H1 (cell line): ENCODE measurements at regions not wholly inside any gene's neighbourhood (a gene's known extent, or its start where the extent isn't known, plus 50 kb on each side); places are given as distances from the start of the nearest gene placed in this dataset.

ENCODE experiments used
- CTCF ChIA-PET: fragments of 300-600 bp; sonication (Branson Sonifier 250); formaldehyde crosslinking; loops from one replicate; lab custom pipeline; 2021; ENCODE audit not compliant: partially characterized antibody; lab: Charles Lee
- POLR2A ChIA-PET: fragments of 300-600 bp; sonication (Branson Sonifier 250); formaldehyde crosslinking; loops from one replicate; lab custom pipeline; 2021; ENCODE audit warnings: inconsistent platforms; ENCODE audit not compliant: partially characterized antibody; lab: Charles Lee
- DNase-seq, 2 experiments: peaks; one replicate each; pipeline versions ENCODE4 v3.0.0 to v3.0.0-alpha.2; 2010 to 2022; ENCODE audit warnings: low spot score in 2 of 2, low read depth in 1 of 2, mixed read lengths in 1 of 2
- FAIRE-seq: peaks from 2 replicates; lab custom pipeline; 2011; peaks lifted over from hg19 to GRCh38; lab: Jason Lieb, UNC
- H2AFZ ChIP-seq: 2 replicates; pipeline ENCODE4 v1.8.1; 2012; ENCODE audit warnings: low read length, inconsistent platforms
- H2AK5ac ChIP-seq: 2 replicates; pipeline ENCODE4 v1.6.1; 2013; ENCODE audit warnings: low read depth, low read length
- H2BK120ac ChIP-seq: replicated peaks from 2 replicates; pipeline ENCODE3; 2013; ENCODE audit warnings: low read depth, low read length, inconsistent platforms
- H2BK12ac ChIP-seq: 2 replicates; pipeline ENCODE4 v1.6.1; 2013; ENCODE audit warnings: low read depth, low read length
- H2BK15ac ChIP-seq: 2 replicates; pipeline ENCODE4 v1.6.1; 2013; ENCODE audit warnings: low read length
- H2BK20ac ChIP-seq: 2 replicates; pipeline ENCODE4 v1.6.1; 2013; ENCODE audit warnings: low read length
- H2BK5ac ChIP-seq: 2 replicates; pipeline ENCODE4 v1.6.1; 2013; ENCODE audit warnings: low read depth, low read length
- H3K14ac ChIP-seq: 2 replicates; pipeline ENCODE4 v1.6.1; 2013; ENCODE audit warnings: inconsistent platforms; ENCODE audit not compliant: insufficient read length
- H3K18ac ChIP-seq: 2 replicates; pipeline ENCODE4 v1.6.1; 2013; ENCODE audit warnings: low read length; ENCODE audit errors: extremely low read depth
- H3K23ac ChIP-seq: 2 replicates; pipeline ENCODE4 v1.6.1; 2013; ENCODE audit warnings: inconsistent platforms; ENCODE audit not compliant: insufficient read length
- H3K23me2 ChIP-seq: 2 replicates; pipeline ENCODE4 v1.6.1; 2013; ENCODE audit warnings: low read depth, low read length
- H3K27ac ChIP-seq: 2 replicates; pipeline ENCODE4 v1.6.1; 2011; ENCODE audit warnings: low read depth, low read length, inconsistent platforms
- H3K27me3 ChIP-seq, 4 experiments: replicated peaks in 1 of 4; 1 replicate in 1 of 4; 2 replicates in 3 of 4; pipeline versions ENCODE4 v1.6.1 to v1.8.1; 2011 to 2013; ENCODE audit warnings: low read length in 3 of 4, mild to moderate bottlenecking in 3 of 4, inconsistent platforms in 2 of 4, mixed read lengths in 2 of 4, moderate library complexity in 1 of 4; ENCODE audit not compliant: control insufficient read depth in 3 of 4, insufficient read depth in 3 of 4; ENCODE audit errors: extremely low read depth in 1 of 4
- H3K36me3 ChIP-seq, 4 experiments: 2 replicates each; pipeline versions ENCODE4 v1.6.1 to v1.8.1; 2011 to 2013; ENCODE audit warnings: mild to moderate bottlenecking in 4 of 4, low read length in 3 of 4, moderate library complexity in 2 of 4, control low read depth in 1 of 4, inconsistent platforms in 1 of 4; ENCODE audit not compliant: insufficient read depth in 4 of 4, control insufficient read depth in 2 of 4
- H3K4ac ChIP-seq: replicated peaks from 2 replicates; pipeline ENCODE3; 2013; ENCODE audit warnings: low read length, low read depth, mixed read lengths, inconsistent platforms; ENCODE audit not compliant: insufficient read length
- H3K4me1 ChIP-seq, 4 experiments: replicated peaks in 1 of 4; 1 replicate in 1 of 4; 2 replicates in 3 of 4; pipeline versions ENCODE4 v1.6.1 to v1.8.1; 2011 to 2013; ENCODE audit warnings: low read length in 3 of 4, inconsistent platforms in 2 of 4, mixed read lengths in 1 of 4; ENCODE audit not compliant: insufficient read depth in 4 of 4, control insufficient read depth in 3 of 4
- H3K4me2 ChIP-seq, 2 experiments: 2 replicates each; pipeline versions ENCODE4 v1.6.1 to v1.8.1; 2011 to 2013; ENCODE audit warnings: low read depth in 2 of 2, low read length in 2 of 2, control low read depth in 1 of 2, inconsistent platforms in 1 of 2, mild to moderate bottlenecking in 1 of 2; ENCODE audit not compliant: insufficient read depth in 1 of 2
- H3K4me3 ChIP-seq, 4 experiments: fragments of 200-600, 300-600 bp in 1 of 4; sonication (generic), shearing (Covaris generic), sonication (Bioruptor Twin) in 1 of 4; 2 replicates each; pipeline versions ENCODE4 v1.5.1 to v1.8.1; 2011 to 2016; ENCODE audit warnings: low read length in 4 of 4, low read depth in 3 of 4, control low read depth in 2 of 4, inconsistent platforms in 2 of 4, mild to moderate bottlenecking in 2 of 4, mixed read lengths in 1 of 4, moderate library complexity in 1 of 4; ENCODE audit not compliant: insufficient read depth in 2 of 4; ENCODE audit errors: extremely low read depth in 1 of 4
- H3K56ac ChIP-seq: replicated peaks from 2 replicates; pipeline ENCODE3; 2013; ENCODE audit warnings: low read depth, mild to moderate bottlenecking, mixed read lengths, low read length, inconsistent platforms; ENCODE audit not compliant: insufficient read length
- H3K79me1 ChIP-seq: 2 replicates; pipeline ENCODE4 v1.6.1; 2013; ENCODE audit warnings: low read depth, low read length, control low read depth
- H3K79me2 ChIP-seq, 2 experiments: 2 replicates each; pipeline versions ENCODE4 v1.6.1 to v1.8.1; 2012 to 2013; ENCODE audit warnings: low read length in 2 of 2, mild to moderate bottlenecking in 2 of 2, inconsistent platforms in 1 of 2; ENCODE audit not compliant: insufficient read depth in 2 of 2, control insufficient read depth in 1 of 2
- H3K9ac ChIP-seq, 4 experiments: replicated peaks in 1 of 4; 1 replicate in 1 of 4; 2 replicates in 3 of 4; pipeline versions ENCODE4 v1.6.1 to v1.8.1; 2011 to 2013; ENCODE audit warnings: low read depth in 3 of 4, low read length in 3 of 4, control low read depth in 2 of 4, mild to moderate bottlenecking in 2 of 4, moderate library complexity in 2 of 4, inconsistent platforms in 1 of 4; ENCODE audit errors: extremely low read depth in 1 of 4
- H3K9me3 ChIP-seq, 2 experiments: 2 replicates each; pipeline versions ENCODE4 v1.6.1 to v1.8.1; 2012 to 2013; ENCODE audit warnings: mild to moderate bottlenecking in 2 of 2, moderate library complexity in 2 of 2, control low read depth in 1 of 2, inconsistent platforms in 1 of 2, low read depth in 1 of 2, low read length in 1 of 2, mixed read lengths in 1 of 2; ENCODE audit not compliant: insufficient read depth in 2 of 2
- H4K20me1 ChIP-seq, 2 experiments: replicated peaks in 1 of 2; 2 replicates each; pipeline versions ENCODE3 to v1.8.1; 2011 to 2013; ENCODE audit warnings: inconsistent platforms in 2 of 2, low read length in 2 of 2, mild to moderate bottlenecking in 1 of 2; ENCODE audit not compliant: insufficient read depth in 2 of 2, control insufficient read depth in 1 of 2
- H4K5ac ChIP-seq: 2 replicates; pipeline ENCODE4 v1.6.1; 2013; ENCODE audit warnings: low read length, low read depth, mixed read lengths, inconsistent platforms; ENCODE audit not compliant: insufficient read length
- H4K8ac ChIP-seq: 2 replicates; pipeline ENCODE4 v1.8.0; 2013; ENCODE audit warnings: mild to moderate bottlenecking, moderate library complexity, low read length, inconsistent platforms; ENCODE audit not compliant: insufficient read depth; ENCODE audit errors: extremely low read depth
- H4K91ac ChIP-seq: replicated peaks from 2 replicates; pipeline ENCODE3; 2013; ENCODE audit warnings: low read length, mixed read lengths, inconsistent platforms; ENCODE audit not compliant: insufficient read length
- ATF3 ChIP-seq: IDR thresholded peaks from 2 replicates; pipeline ENCODE4 v1.6.1; 2011; ENCODE audit warnings: low read depth, mild to moderate bottlenecking, low read length; ENCODE audit not compliant: insufficient read depth
- EGR1 ChIP-seq: IDR thresholded peaks from 2 replicates; pipeline ENCODE4 v1.6.1; 2011; ENCODE audit warnings: low read depth, low read length, borderline replicate concordance
- HDAC6 ChIP-seq: IDR thresholded peaks from one replicate; pipeline ENCODE4 v1.7.1; 2012; ENCODE audit warnings: low read depth, mild to moderate bottlenecking, inconsistent platforms, low read length, moderate library complexity
- POLR2AphosphoS5 ChIP-seq: IDR thresholded peaks from 2 replicates; pipeline ENCODE4 v1.6.1; 2011; ENCODE audit warnings: low read depth, low read length
- RBBP5 ChIP-seq: IDR thresholded peaks from 2 replicates; pipeline ENCODE4 v1.7.1; 2012; ENCODE audit warnings: low read depth, mild to moderate bottlenecking, inconsistent platforms, low read length, moderate library complexity, borderline replicate concordance
- RFX5 ChIP-seq: IDR thresholded peaks from 2 replicates; pipeline ENCODE4 v1.6.1; 2011; ENCODE audit warnings: low read depth, low read length, improper control_type of control experiment, borderline replicate concordance
- SIN3A ChIP-seq, 2 experiments: IDR thresholded peaks in 1 of 2; conservative IDR thresholded peaks in 1 of 2; 2 replicates each; pipeline ENCODE4 v1.6.1; 2011 to 2012; ENCODE audit warnings: low read length in 2 of 2, improper control_type of control experiment in 1 of 2, low read depth in 1 of 2, mild to moderate bottlenecking in 1 of 2
- SRF ChIP-seq: IDR thresholded peaks from 2 replicates; pipeline ENCODE4 v1.6.1; 2011; ENCODE audit warnings: mild to moderate bottlenecking, low read depth, low read length, moderate library complexity
- ZNF274 ChIP-seq: IDR thresholded peaks from 2 replicates; pipeline ENCODE4 v1.7.0; 2012; ENCODE audit warnings: low read length, borderline replicate concordance; ENCODE audit errors: extremely low read depth
- WGBS, 2 experiments: shearing (Covaris generic) in 1 of 2; methylation state at CpG; one replicate each; pipeline versions ENCODE4 v1.1.6 to v1.1.7; 2013 to 2015; ENCODE audit warnings: low lambda C conversion rate in 2 of 2, mixed read lengths in 2 of 2, inconsistent platforms in 1 of 2, low coverage in 1 of 2, missing lambda C conversion rate in 1 of 2; ENCODE audit not compliant: insufficient replicate concordance in 2 of 2, insufficient coverage in 1 of 2, insufficient read length in 1 of 2; ENCODE audit errors: extremely low coverage in 1 of 2, missing lambda C conversion rate in 1 of 2; 5-methylcytosine and 5-hydroxymethylcytosine counted together

GRCh38 chr22:47251911-47252310 lies 489.5 kb downstream of the TBC1D22A start:
- no peaks in the 10 kb centered on the region for H3K79me2 ChIP-seq
- no peak overlapping the region for H2BK20ac ChIP-seq
- H2BK12ac ChIP-seq: no peak overlapping the region
- no peak overlapping the region for H2BK120ac ChIP-seq
- H3K4me1 ChIP-seq: no peaks in the 10 kb centered on the region
- H4K5ac ChIP-seq: no peak overlapping the region
- H3K14ac ChIP-seq: no peak overlapping the region
- no peak overlapping the region for H2BK15ac ChIP-seq
- H3K27me3 ChIP-seq: no peaks in the 10 kb centered on the region
- no peak overlapping the region for H2BK5ac ChIP-seq
- WGBS, 2 experiments: 55% methylated on average over 2 of the region's 4 CpGs; no CpG with 5 or more reads in 1 of the 2 experiments
- no peak overlapping the region for H3K56ac ChIP-seq
- H3K23me2 ChIP-seq: no peaks in the 10 kb centered on the region
- no peak overlapping the region for H4K8ac ChIP-seq
- H3K9ac ChIP-seq: no peak overlapping the region
- H3K4me3 ChIP-seq: no peak overlapping the region
- ChIA-PET CTCF (no interaction called here), POLR2A (no interaction called here)
- TF ChIP-seq ZNF274: no peak
- no peak for TF ChIP-seq EGR1
- TF ChIP-seq POLR2AphosphoS5: no peak
- TF ChIP-seq ATF3: no peak
- no peak for TF ChIP-seq SRF
- TF ChIP-seq RFX5: no peak
- TF ChIP-seq HDAC6: no peak
- no peak for TF ChIP-seq RBBP5
- TF ChIP-seq SIN3A (conservative IDR thresholded peaks at IDR 0.05 in 1 of 2, IDR thresholded peaks at IDR 0.05 in 1 of 2; ENCODE audit: low read depth in 1 of 2, low read length in 2 of 2): no peak
- no peaks in the 10 kb centered on the region for H4K20me1 ChIP-seq
- no peak overlapping the region for H3K4me2 ChIP-seq
- no peaks in the 10 kb centered on the region; a peak in 1 of 8 replicates for H3K36me3 ChIP-seq
- H4K91ac ChIP-seq: no peak overlapping the region
- peaks cover 73 to 78% of the 10 kb centered on the region in 2 experiments for H3K9me3 ChIP-seq
- H2AFZ ChIP-seq: no peak overlapping the region
- H2AK5ac ChIP-seq: no peak overlapping the region
- no peak overlapping the region for H3K4ac ChIP-seq
- DNase-seq (no peak), FAIRE-seq (no peak)
- no peak overlapping the region for H3K18ac ChIP-seq
- H3K23ac ChIP-seq: no peak overlapping the region
- no peak overlapping the region for H3K27ac ChIP-seq
- no peaks in the 10 kb centered on the region for H3K79me1 ChIP-seq
